ENCODE measurements at regions not wholly inside any gene's neighbourhood (a gene's known extent, or its start where the extent isn't known, plus 50 kb on each side); places are given as distances from the start of the nearest gene placed in this dataset.

DNA sequence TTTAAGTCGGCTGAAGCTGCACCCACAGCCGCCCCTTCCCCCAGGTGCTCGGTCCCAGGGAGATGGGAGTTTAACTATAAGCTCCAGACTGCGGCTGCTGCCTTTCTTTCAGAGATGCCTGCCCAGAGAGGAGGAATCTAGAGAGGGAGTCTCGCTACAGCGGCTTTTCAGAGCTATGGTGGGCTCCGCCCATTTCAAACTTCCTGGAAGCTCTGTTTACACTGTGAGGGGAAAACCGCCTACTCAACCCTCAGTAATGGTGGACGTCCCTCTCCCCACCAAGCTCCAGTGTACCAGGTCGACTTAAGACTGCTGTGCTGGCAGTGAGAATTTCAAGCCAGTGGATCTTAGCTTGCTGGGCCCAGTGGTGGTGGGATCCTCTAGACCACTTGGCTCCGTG, 135.4 kb downstream of the CXCL12 start:
- TF ChIP-seq, protein P1, sequence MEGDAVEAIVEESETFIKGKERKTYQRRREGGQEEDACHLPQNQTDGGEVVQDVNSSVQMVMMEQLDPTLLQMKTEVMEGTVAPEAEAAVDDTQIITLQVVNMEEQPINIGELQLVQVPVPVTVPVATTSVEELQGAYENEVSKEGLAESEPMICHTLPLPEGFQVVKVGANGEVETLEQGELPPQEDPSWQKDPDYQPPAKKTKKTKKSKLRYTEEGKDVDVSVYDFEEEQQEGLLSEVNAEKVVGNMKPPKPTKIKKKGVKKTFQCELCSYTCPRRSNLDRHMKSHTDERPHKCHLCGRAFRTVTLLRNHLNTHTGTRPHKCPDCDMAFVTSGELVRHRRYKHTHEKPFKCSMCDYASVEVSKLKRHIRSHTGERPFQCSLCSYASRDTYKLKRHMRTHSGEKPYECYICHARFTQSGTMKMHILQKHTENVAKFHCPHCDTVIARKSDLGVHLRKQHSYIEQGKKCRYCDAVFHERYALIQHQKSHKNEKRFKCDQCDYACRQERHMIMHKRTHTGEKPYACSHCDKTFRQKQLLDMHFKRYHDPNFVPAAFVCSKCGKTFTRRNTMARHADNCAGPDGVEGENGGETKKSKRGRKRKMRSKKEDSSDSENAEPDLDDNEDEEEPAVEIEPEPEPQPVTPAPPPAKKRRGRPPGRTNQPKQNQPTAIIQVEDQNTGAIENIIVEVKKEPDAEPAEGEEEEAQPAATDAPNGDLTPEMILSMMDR (IDR thresholded peaks at IDR 0.05 in 2 of 3, conservative IDR thresholded peaks at IDR 0.05 in 1 of 3; ENCODE audit: borderline replicate concordance in 1 of 3, insufficient read depth in 1 of 3, low read depth in 2 of 3, low read length in 2 of 3) = no peak
- TF ChIP-seq POLR2A (IDR thresholded peaks at IDR 0.05; ENCODE audit: borderline replicate concordance, extremely low read depth, insufficient read depth, insufficient read length) = no peak
- TF ChIP-seq EZH2 (IDR thresholded peaks at IDR 0.05) = no peak
- no peak for TF ChIP-seq EGR1 (IDR thresholded peaks at IDR 0.05; ENCODE audit: low read depth)
- TF ChIP-seq, protein P2, sequence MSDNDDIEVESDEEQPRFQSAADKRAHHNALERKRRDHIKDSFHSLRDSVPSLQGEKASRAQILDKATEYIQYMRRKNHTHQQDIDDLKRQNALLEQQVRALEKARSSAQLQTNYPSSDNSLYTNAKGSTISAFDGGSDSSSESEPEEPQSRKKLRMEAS (IDR thresholded peaks at IDR 0.05) = no peak
- TF ChIP-seq JUND (IDR thresholded peaks at IDR 0.05) = no peak
- TF ChIP-seq SRF (IDR thresholded peaks at IDR 0.05; ENCODE audit: low read depth) = no peak
- no peak for TF ChIP-seq POLR2AphosphoS5 (IDR thresholded peaks at IDR 0.05; ENCODE audit: low read depth, low read length)

Data from HCT116 (cell line).